ENCODE measurements at regions not wholly inside any gene's neighbourhood (a gene's known extent, or its start where the extent isn't known, plus 50 kb on each side); places are given as distances from the start of the nearest gene placed in this dataset.
"Not testable (repeated sequence)": the region's sequence is repeated elsewhere in the genome, so short reads cannot be mapped to it uniquely, and the experiment has no call there.

DNA sequence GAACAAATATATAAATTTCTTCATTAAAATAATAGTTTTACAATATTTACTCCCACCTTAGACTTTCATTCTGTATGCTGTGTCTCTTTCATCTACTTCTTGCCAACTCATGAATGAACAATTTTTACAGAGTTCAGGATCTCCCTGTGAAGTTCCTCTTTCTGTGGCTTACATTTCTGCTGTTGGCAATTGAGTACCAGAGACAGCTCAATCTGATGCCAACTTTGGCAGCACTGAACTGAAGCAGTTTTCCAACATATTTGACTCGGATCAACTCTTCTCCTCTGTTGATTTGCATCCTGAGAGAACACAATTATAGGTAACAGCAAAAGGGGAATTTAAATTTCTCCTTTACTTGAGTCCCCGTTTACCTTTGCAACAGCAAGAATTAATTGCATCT, 1262.2 kb downstream of the EFNA5 start:
- no peak for DNase-seq

GRCh38 chr5:106408141-106408540, 1262.6 kb downstream of the EFNA5 start:
- no peak for DNase-seq

- no peak for DNase-seq
These were observed 1269.2 kb downstream of the EFNA5 start for GRCh38 chr5:106401561-106401960.

GRCh38 chr5:106399391-106399790, 1271.3 kb downstream of the EFNA5 start:
- DNase-seq, result no peak

DNA sequence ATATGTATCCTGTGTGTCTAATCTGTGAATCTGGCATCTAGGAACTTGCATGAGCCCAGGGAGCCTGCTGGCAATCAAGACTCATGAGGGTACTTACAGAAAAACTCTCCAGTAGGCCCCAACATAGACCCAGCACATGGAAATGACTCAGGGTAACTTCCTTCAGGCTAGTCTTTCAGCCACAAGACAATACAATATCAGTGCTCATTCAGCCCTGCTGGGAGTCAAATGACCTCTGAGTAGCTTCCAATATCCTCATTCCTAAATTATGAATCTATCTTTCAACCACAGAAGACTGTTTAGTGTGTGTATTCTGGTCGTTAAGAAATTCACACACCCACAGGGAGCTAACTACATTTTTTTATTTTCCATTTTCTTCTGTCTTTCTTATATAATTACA, 1273.0 kb downstream of the EFNA5 start:
- no peak for DNase-seq

- DNase-seq, result no peak
These were observed 1277.5 kb downstream of the EFNA5 start for GRCh38 chr5:106393276-106393675.

DNA sequence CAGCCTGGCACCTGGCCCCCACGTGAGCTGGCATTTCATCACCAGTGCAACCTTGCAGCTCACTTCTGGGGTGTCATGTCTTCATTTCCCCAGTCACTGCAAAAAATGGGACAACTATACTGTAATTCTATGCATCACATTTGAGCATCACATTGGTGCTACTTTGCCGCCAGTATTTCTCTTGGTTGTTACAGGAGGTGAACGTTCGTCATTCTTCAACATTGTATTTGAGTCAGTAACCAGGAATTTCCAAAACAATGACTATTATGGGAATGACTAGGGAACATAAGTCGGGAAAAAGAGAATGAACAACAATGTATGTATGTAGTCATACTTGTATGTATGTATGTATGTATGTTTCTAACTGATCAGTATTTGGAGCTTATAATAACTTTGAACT, 1278.0 kb downstream of the EFNA5 start:
- DNase-seq, result no peak

DNA sequence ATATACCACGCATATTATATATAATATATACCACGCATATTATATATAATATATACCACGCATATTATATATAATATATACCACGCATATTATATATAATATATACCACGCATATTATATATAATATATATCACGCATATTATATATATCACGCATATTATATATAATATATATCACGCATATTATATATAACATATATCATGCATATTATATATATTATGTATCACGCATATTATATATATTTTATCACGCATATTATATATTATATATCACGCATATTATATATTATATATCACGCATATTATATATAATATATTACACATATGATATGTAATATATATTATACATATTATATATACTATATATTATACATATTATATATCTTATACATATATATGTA, 1283.0 kb downstream of the EFNA5 start:
- not testable (repeated sequence) for DNase-seq

DNA sequence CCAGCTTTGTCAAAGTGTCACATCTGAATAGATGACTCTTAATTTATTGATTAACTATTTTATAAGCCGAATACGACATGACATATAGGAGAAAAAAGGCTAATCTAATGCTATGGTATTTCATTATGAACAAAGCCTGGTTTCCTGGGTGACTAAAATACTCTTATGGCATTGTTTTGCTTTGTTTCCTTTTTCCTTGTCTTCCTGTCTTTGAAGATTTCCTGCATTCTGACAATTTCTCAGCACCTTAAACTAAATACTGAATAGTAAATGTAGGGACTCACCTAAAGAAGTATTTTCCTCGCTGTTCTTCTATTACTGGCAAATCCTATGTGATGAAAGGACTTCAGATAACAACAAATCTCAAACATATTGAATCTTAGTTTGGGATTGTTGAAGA, 1284.5 kb downstream of the EFNA5 start:
- DNase-seq, result no peak

DNA sequence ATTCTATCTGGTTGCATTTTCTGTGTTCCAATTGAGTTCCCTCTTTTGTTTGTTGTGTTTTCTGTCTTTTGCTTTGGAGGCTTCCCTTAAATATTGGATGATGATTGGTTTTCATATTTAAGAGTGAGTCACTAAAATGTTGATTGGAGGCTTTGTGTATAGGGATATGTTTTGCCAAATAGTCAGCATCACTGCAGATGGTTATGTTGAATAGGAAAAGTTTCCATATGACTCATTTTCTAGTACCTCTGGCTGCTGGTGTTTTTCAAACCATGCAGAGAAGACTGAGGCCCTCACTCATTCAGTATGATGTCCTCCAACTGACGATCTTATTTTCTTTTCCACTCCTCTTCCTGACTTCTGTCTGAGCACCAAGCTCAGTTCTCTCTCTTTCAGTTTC, 1290.0 kb downstream of the EFNA5 start:
- no peak for DNase-seq

- DNase-seq, result no peak
These were observed 1294.2 kb downstream of the EFNA5 start for GRCh38 chr5:106376522-106376921.

DNA sequence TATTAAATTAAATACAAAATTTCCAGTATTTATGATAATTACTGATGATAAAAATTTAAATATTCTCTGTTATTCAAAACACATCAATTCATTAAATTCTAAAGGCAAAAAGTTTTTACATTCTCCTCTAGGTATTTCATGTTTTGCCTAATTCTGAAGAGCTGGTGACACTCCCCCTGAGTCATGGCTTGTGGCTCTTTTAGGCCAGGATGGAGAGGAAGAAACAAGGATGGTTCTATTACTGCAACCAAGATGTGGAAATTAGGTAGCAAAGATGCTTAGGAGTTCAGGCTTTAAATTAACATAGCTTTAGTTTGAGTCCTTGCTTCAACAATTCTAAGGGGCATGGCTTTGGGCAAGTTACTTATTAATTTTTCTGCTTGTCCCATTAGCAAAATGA, 1295.8 kb downstream of the EFNA5 start:
- no peak for DNase-seq

- DNase-seq, result no peak
These were observed 1302.7 kb downstream of the EFNA5 start for GRCh38 chr5:106368021-106368420.

DNA sequence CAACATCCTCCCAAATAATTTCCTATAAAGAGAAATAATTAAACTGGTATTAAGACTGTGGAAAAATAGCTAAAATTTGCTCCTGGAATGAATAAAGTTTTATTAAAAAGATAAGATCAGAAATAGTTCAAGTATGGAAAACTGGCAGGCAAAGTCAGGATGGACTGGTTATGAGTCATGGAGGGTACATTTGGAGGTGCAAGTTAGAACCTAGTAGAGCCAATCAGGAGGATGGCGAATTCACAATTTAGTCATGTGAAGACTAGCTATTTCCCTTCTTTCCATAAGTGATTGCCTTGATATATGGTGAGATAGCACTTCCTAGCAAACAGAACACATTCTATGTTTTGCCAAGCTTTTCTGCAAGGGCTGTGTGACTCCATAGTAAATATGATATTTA, 1303.5 kb downstream of the EFNA5 start:
- DNase-seq, result no peak

GRCh38 chr5:106363578-106363977, 1307.2 kb downstream of the EFNA5 start:
- DNase-seq, result no peak

- DNase-seq, result no peak
These were observed 1308.8 kb downstream of the EFNA5 start for GRCh38 chr5:106361905-106362304.

DNA sequence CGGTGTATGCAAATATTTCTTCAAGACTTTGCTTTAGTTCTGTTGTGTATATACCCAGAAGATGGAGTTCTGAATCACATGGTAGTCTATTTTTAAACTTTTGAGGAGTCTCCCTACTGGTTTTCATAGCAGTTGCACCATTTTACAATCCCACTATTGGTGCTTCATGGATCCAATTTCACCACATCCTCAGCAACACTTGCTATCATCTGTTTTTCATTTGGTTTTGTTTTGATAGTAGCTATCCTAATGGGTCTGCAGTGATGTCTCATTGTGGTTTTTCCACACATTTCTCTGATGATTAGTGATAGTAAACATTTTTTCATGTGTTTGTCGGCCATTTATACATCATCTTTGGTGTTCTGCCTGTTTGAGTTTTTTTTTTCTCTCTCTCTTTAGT, 1339.3 kb downstream of the EFNA5 start:
- no peak for DNase-seq

- DNase-seq, result no peak
These were observed 1346.4 kb downstream of the EFNA5 start for GRCh38 chr5:106324356-106324755.

DNA sequence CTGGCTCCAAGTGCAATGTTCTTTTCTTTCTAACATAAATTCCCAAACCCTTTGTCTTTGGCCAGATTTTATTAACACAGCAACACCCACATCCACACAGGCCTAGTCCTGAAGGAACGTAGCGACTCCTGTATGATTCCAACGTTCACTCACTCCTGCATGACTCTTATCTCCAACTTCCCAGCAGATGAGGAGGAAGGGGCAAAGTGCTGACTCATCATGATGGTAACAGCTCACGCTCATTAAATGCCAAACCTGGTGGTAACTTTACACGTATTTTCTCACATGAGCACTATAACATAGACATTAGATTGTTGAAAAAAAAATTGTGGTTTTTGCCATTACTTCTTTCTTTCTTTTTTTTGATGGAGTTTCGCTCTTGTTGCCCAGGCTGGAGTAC, 1349.5 kb downstream of the EFNA5 start:
- no peak for DNase-seq

DNA sequence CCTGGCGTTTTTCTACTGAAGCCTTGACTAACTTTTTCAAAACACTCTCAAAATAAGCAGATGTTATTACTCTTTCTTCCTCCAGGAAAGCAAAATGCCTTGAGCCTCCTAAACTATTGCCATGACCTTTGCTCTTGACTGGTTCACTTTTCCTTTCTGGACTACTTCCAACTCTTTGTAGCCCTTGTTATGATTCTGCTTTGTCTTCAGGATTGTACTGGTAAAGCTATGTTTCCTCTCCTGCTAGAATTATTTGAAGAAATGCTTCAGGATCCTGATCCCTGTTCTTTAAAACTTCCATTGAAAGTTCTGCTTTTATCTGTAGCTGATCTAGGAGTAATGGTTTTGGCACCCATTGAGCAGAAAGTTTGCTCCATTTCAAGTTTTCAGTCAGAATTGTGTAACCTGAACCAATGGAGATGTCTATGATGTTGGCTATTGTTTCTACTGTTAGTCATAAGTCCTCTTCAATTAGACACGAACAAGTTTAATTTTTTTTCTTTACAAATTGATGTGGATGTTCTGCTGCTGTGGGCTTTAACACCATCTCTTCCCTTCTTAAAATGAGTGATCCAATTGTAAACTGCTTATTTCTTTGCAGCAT, 1356.4 kb downstream of the EFNA5 start:
- DNase-seq, result no peak

GRCh38 chr5:106312360-106312759, 1358.4 kb downstream of the EFNA5 start:
- no peak for DNase-seq

- no peak for DNase-seq
These were observed 1359.4 kb downstream of the EFNA5 start for GRCh38 chr5:106311230-106311915.

- no peak for DNase-seq
These were observed 1363.5 kb downstream of the EFNA5 start for GRCh38 chr5:106307265-106307664.

DNA sequence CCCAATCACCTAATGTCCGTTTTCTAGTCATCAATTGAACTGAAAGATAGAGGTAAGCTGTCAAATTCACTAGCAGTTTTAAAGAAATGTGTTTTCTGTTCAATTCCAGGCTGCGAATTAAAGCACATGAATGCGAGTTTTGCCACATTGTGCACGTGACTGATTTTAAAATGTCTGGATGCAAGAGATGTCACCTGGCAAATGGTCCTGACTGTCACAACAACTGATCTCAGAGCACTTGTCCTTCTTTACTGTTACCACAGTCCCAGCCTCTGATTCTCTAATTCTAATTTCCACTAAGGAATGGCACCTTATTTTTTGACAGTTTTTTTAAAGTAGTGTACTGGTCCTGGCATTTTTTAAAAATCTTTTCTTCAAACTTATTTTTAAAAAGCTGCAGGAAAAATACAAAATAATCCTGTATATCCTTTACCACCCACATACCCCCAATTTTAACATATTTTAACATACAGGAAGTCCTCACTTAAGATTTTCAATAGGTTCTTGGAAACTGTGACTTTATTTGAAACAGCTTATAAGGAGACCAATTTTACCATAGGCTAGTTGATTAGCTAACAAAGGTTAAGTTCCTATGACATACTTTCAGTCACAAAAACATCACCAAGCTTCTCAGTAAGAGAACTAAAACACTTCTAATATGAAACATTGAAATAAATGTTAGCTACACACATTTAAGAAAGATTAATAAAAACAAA, 1364.3 kb downstream of the EFNA5 start:
- DNase-seq, result no peak
